Activated CD8-positive, alpha-beta T cell treated with anti-CD3 and anti-CD28 coated beads, Interleukin-2, amount 10 ng/mL, durations not matched to agents 7 days and 5 days (primary cell): ENCODE measurements at regions not wholly inside any gene's neighbourhood (a gene's known extent, or its start where the extent isn't known, plus 50 kb on each side); places are given as distances from the start of the nearest gene placed in this dataset.
"Not testable (repeated sequence)": the region's sequence is repeated elsewhere in the genome, so short reads cannot be mapped to it uniquely, and the experiment has no call there.

Experiments used
- ATAC-seq: fragments of 150-1000 bp; cut with Tn5 transposase; one replicate; pipeline ENCODE4 v1.10.0; 2021; ENCODE audit warnings: moderate library complexity
- CTCF ChIA-PET: fragments of 350-600 bp; sonication (Branson Sonifier 250); formaldehyde crosslinking; loops from one replicate; lab custom pipeline; 2021; ENCODE audit warnings: antibody characterized with exemption; lab: Charles Lee
- POLR2A ChIA-PET: fragments of 350-600 bp; sonication (Branson Sonifier 250); formaldehyde crosslinking; loops from one replicate; lab custom pipeline; 2021; ENCODE audit warnings: antibody characterized with exemption; lab: Charles Lee
- DNase-seq: peaks from one replicate; pipeline ENCODE4 v3.0.0-alpha.2; 2020
- H3K27ac Mint-ChIP-seq: one replicate; pipeline ENCODE4 v1.8.0; 2021; ENCODE audit warnings: mild to moderate bottlenecking, mixed read lengths
- H3K27me3 Mint-ChIP-seq: one replicate; pipeline ENCODE4 v1.8.0; 2021; ENCODE audit warnings: low read depth, mixed read lengths
- H3K36me3 Mint-ChIP-seq: one replicate; pipeline ENCODE4 v1.8.0; 2021; ENCODE audit warnings: low read depth, mixed read lengths
- H3K4me1 Mint-ChIP-seq: one replicate; pipeline ENCODE4 v1.8.0; 2021; ENCODE audit warnings: low read depth, mixed read lengths
- H3K4me3 Mint-ChIP-seq: one replicate; pipeline ENCODE4 v1.8.0; 2021; ENCODE audit warnings: mild to moderate bottlenecking, mixed read lengths
- H3K9me3 Mint-ChIP-seq: one replicate; pipeline ENCODE4 v1.8.0; 2022; ENCODE audit warnings: mixed read lengths; ENCODE audit not compliant: insufficient read depth

GRCh38 chr9:63912451-63912850 is 1372.6 kb downstream of the FOXD4L5 start:
- CTCF ChIA-PET, H3K36me3 Mint-ChIP-seq, POLR2A ChIA-PET, DNase-seq, H3K27me3 Mint-ChIP-seq, H3K27ac Mint-ChIP-seq, H3K4me1 Mint-ChIP-seq, H3K4me3 Mint-ChIP-seq, ATAC-seq: not testable (repeated sequence)
- peaks cover 22% of the 10 kb centered on the region for H3K9me3 Mint-ChIP-seq

GRCh38 chr9:63909076-63909475 is 1375.9 kb downstream of the FOXD4L5 start:
- H3K4me1 Mint-ChIP-seq, H3K4me3 Mint-ChIP-seq, POLR2A ChIA-PET, DNase-seq, CTCF ChIA-PET, ATAC-seq, H3K27me3 Mint-ChIP-seq, H3K36me3 Mint-ChIP-seq, H3K27ac Mint-ChIP-seq: not testable (repeated sequence)
- peaks cover 22% of the 10 kb centered on the region for H3K9me3 Mint-ChIP-seq

- H3K4me1 Mint-ChIP-seq, DNase-seq, CTCF ChIA-PET, H3K4me3 Mint-ChIP-seq, POLR2A ChIA-PET, H3K36me3 Mint-ChIP-seq, H3K27me3 Mint-ChIP-seq, H3K27ac Mint-ChIP-seq, ATAC-seq: not testable (repeated sequence)
- peaks cover 19% of the 10 kb centered on the region for H3K9me3 Mint-ChIP-seq
Measured at GRCh38 chr9:63899637-63900190, 1385.3 kb downstream of the FOXD4L5 start.

GRCh38 chr9:63881386-63881785 is 1403.6 kb downstream of the FOXD4L5 start:
- DNase-seq, H3K4me3 Mint-ChIP-seq, CTCF ChIA-PET, H3K27ac Mint-ChIP-seq, POLR2A ChIA-PET, H3K4me1 Mint-ChIP-seq, ATAC-seq, H3K36me3 Mint-ChIP-seq, H3K27me3 Mint-ChIP-seq, H3K9me3 Mint-ChIP-seq: not testable (repeated sequence)

- CTCF ChIA-PET, H3K9me3 Mint-ChIP-seq, H3K27ac Mint-ChIP-seq, H3K36me3 Mint-ChIP-seq, POLR2A ChIA-PET, DNase-seq, H3K27me3 Mint-ChIP-seq, H3K4me1 Mint-ChIP-seq, H3K4me3 Mint-ChIP-seq, ATAC-seq: not testable (repeated sequence)
Measured at GRCh38 chr9:63876380-63876779, 1408.6 kb downstream of the FOXD4L5 start.

- Mint-ChIP-seq H3K9me3 (peaks cover 20% of the 10 kb centered on the region), H3K27me3 (no peaks in the 10 kb centered on the region), H3K36me3 (no peaks in the 10 kb centered on the region), H3K4me3 (no peak overlapping the region), H3K27ac (no peak overlapping the region), H3K4me1 (no peaks in the 10 kb centered on the region)
- no peak for DNase-seq
- POLR2A ChIA-PET, result no interaction called here
- ATAC-seq, result no peak
- CTCF ChIA-PET, result no interaction called here
Measured at GRCh38 chr9:63859475-63860215, 1425.4 kb downstream of the FOXD4L5 start.

GRCh38 chr9:63859090-63859474 is 1425.9 kb downstream of the FOXD4L5 start:
- ATAC-seq, H3K27me3 Mint-ChIP-seq, H3K36me3 Mint-ChIP-seq, H3K4me1 Mint-ChIP-seq, H3K4me3 Mint-ChIP-seq, H3K27ac Mint-ChIP-seq, POLR2A ChIA-PET, DNase-seq, CTCF ChIA-PET: not testable (repeated sequence)
- H3K9me3 Mint-ChIP-seq, result peaks cover 20% of the 10 kb centered on the region

DNA sequence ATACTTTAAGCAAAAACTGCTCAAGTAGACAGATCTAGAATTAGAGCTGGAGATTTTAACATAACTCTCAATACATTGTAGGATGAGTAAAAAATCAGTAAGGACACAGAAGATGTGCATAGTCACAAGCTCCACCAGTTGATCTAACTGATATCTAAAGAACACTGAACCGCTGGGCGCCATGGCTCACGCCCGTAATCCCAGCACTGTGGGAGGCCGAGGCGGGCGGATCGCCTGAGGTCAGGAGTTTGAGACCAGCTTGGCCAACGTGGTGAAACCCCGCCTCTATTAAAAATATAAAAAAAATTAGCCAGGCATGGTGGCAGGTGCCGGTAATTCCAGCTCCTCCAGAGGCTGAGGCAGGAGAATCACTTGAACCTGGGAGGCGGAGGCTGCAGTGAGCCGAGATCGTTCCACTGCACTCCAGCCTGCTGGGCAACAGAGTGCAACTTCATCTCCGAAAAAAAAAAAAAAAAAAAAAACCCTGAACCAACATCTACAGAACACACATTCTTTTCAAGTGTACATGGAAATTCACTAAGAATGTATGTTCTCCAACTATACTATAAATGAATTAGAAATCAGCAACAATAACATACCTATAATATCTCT is 1431.8 kb downstream of the FOXD4L5 start:
- H3K27me3 Mint-ChIP-seq, POLR2A ChIA-PET, H3K4me1 Mint-ChIP-seq, ATAC-seq, CTCF ChIA-PET, H3K36me3 Mint-ChIP-seq, DNase-seq, H3K27ac Mint-ChIP-seq, H3K9me3 Mint-ChIP-seq, H3K4me3 Mint-ChIP-seq: not testable (repeated sequence)

- POLR2A ChIA-PET, H3K4me3 Mint-ChIP-seq, DNase-seq, H3K4me1 Mint-ChIP-seq, H3K27ac Mint-ChIP-seq, H3K36me3 Mint-ChIP-seq, H3K27me3 Mint-ChIP-seq, CTCF ChIA-PET, ATAC-seq: not testable (repeated sequence)
- H3K9me3 Mint-ChIP-seq, result peaks cover 13% of the 10 kb centered on the region
Measured at GRCh38 chr9:63824804-63825203, 1460.2 kb downstream of the FOXD4L5 start.

DNA sequence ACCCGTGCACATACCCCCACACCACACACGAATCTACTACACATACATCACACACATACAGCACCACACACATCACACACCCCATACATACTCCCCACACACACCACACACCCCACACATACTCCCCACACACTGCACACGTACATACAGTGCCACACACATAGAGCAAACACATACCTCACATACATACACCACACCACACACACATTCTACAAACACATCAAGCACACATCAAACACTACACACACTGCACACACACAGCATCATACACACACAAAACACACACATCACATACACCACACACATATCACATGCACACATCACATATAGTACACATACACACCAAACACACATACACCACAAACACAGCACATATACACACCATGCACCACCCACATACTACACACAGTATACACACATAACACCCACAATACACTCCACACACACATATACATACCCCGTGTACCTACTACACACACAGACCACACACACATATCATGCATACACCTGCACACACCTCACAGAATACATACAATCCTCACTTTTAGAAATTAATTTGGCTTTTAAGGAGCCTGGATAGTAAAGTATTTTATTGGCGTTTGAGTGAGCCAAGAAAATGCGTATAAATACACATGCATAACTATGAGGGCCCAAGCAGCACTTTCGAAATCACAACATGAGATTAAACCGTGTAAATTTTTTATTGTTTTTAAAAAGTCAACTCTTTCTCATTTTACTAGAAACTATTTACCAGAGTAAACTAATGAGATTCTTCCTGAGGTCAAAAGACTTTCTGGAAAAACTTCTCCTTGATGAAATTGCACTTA is 1461.4 kb downstream of the FOXD4L5 start:
- DNase-seq, H3K27me3 Mint-ChIP-seq, H3K4me1 Mint-ChIP-seq, ATAC-seq, CTCF ChIA-PET, H3K4me3 Mint-ChIP-seq, H3K36me3 Mint-ChIP-seq, H3K27ac Mint-ChIP-seq, POLR2A ChIA-PET: not testable (repeated sequence)
- H3K9me3 Mint-ChIP-seq, result peaks cover 12% of the 10 kb centered on the region

DNA sequence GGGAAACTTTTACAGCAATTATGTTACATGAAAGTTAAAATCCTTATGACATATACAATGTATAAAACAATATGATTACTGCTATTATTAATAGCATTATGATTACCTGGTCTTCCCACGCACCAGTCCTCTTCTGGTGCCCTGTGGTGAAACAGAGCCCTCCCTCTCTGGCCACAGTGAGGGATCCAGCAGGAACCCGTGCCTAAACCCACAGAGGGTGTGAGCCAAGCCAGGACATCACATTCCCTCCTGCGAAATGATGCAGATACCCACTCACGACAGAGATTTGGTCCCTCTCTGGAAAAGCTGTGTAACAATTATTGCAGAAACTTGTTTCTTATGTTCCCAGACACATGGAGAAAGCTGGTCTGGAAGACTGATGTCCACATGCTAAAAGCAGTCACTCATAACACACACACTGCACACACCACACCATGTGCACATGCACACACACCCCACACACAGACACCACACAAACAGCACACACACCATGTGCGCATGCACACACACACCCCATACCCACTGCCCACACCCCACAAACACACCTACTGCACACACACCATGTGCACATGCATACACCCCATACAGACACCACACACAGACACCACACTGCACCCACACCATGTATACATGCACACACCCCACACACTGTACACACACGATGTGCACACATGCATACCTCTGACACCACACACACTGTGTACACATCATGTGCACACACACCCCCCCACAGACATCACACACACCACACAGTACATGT is 1462.2 kb downstream of the FOXD4L5 start:
- peaks cover 17% of the 10 kb centered on the region for H3K9me3 Mint-ChIP-seq
- H3K27me3 Mint-ChIP-seq, H3K4me1 Mint-ChIP-seq, POLR2A ChIA-PET, H3K36me3 Mint-ChIP-seq, H3K4me3 Mint-ChIP-seq, CTCF ChIA-PET, DNase-seq, H3K27ac Mint-ChIP-seq, ATAC-seq: not testable (repeated sequence)
